Neutrophil (primary cell): ENCODE measurements at regions not wholly inside any gene's neighbourhood (a gene's known extent, or its start where the extent isn't known, plus 50 kb on each side); places are given as distances from the start of the nearest gene placed in this dataset.

ENCODE experiments used
- H3K27ac ChIP-seq: fragments of 200-600 bp; sonication (generic); 2 replicates; pipeline ENCODE4 v1.5.1; 2016; ENCODE audit warnings: mild to moderate bottlenecking, moderate library complexity
- H3K27me3 ChIP-seq: fragments of 200-600 bp; sonication (generic); 2 replicates; pipeline ENCODE4 v1.6.0; 2016; ENCODE audit warnings: mild to moderate bottlenecking
- H3K36me3 ChIP-seq: fragments of 200-600 bp; sonication (generic); 2 replicates; pipeline ENCODE4 v1.5.1; 2017
- H3K4me1 ChIP-seq, 2 experiments: fragments of 200-600 bp in 1 of 2; sonication (generic) in 1 of 2; 1 replicate in 1 of 2; 2 replicates in 1 of 2; pipeline versions ENCODE4 v1.5.1 to v1.6.1; 2013 to 2016; ENCODE audit warnings: low read depth in 1 of 2, low read length in 1 of 2, mild to moderate bottlenecking in 1 of 2, moderate library complexity in 1 of 2; ENCODE audit not compliant: control insufficient read depth in 1 of 2, insufficient read depth in 1 of 2
- H3K4me3 ChIP-seq, 2 experiments: fragments of 200-600 bp in 1 of 2; sonication (generic) in 1 of 2; 1 replicate in 1 of 2; 2 replicates in 1 of 2; pipeline ENCODE4 v1.5.1; 2013 to 2016; ENCODE audit warnings: low read depth in 1 of 2, low read length in 1 of 2, mild to moderate bottlenecking in 1 of 2, moderate library complexity in 1 of 2
- H3K9me3 ChIP-seq: fragments of 200-600 bp; sonication (generic); 2 replicates; pipeline ENCODE4 v1.5.1; 2016
- CTCF ChIP-seq: fragments of 200-600 bp; sonication (generic); IDR thresholded peaks from 2 replicates; pipeline ENCODE4 v1.5.1; 2016; ENCODE audit warnings: antibody characterized with exemption

GRCh38 chr7:17037356-17037755, 155.6 kb upstream of the AGR3 start:
- Histone ChIP-seq H3K36me3 (no peaks in the 10 kb centered on the region), H3K27me3 (no peaks in the 10 kb centered on the region), H3K4me1 (peaks cover 26 to 30% of the 10 kb centered on the region in 2 experiments), H3K9me3 (no peaks in the 10 kb centered on the region), H3K27ac (no peak overlapping the region), H3K4me3 (no peak overlapping the region)
- TF ChIP-seq CTCF, result no peak

GRCh38 chr7:17038160-17038782, 156.5 kb upstream of the AGR3 start:
- Histone ChIP-seq H3K27ac (no peak overlapping the region), H3K27me3 (no peaks in the 10 kb centered on the region), H3K4me3 (no peak overlapping the region), H3K4me1 (peaks cover 26 to 30% of the 10 kb centered on the region in 2 experiments), H3K9me3 (no peaks in the 10 kb centered on the region), H3K36me3 (no peaks in the 10 kb centered on the region)
- no peak for TF ChIP-seq CTCF

GRCh38 chr7:17038783-17039170, 157.0 kb upstream of the AGR3 start:
- Histone ChIP-seq H3K9me3 (no peaks in the 10 kb centered on the region), H3K36me3 (no peaks in the 10 kb centered on the region), H3K27ac (no peak overlapping the region), H3K4me1 (peaks cover 26 to 30% of the 10 kb centered on the region in 2 experiments), H3K27me3 (no peaks in the 10 kb centered on the region), H3K4me3 (no peak overlapping the region)
- TF ChIP-seq CTCF, result no peak

GRCh38 chr7:17039372-17039771, 157.6 kb upstream of the AGR3 start:
- no peak for TF ChIP-seq CTCF
- H3K4me1 ChIP-seq, result peaks cover 26 to 30% of the 10 kb centered on the region in 2 experiments
- H3K4me3 ChIP-seq, result no peak overlapping the region

GRCh38 chr7:17040716-17041115, 158.9 kb upstream of the AGR3 start:
- Histone ChIP-seq H3K4me3 (no peak overlapping the region), H3K9me3 (no peaks in the 10 kb centered on the region), H3K27me3 (no peaks in the 10 kb centered on the region), H3K27ac (peak overlapping the region; percentile 76), H3K4me1 (peaks cover 26 to 30% of the 10 kb centered on the region in 2 experiments), H3K36me3 (no peaks in the 10 kb centered on the region)
- no peak for TF ChIP-seq CTCF

More at GRCh38 chr7:17039372-17039771, 157.6 kb upstream of the AGR3 start:
- Histone ChIP-seq H3K27ac (no peak overlapping the region), H3K27me3 (no peaks in the 10 kb centered on the region), H3K9me3 (no peaks in the 10 kb centered on the region), H3K36me3 (no peaks in the 10 kb centered on the region)
